ENCODE measurements at regions not wholly inside any gene's neighbourhood (a gene's known extent, or its start where the extent isn't known, plus 50 kb on each side); places are given as distances from the start of the nearest gene placed in this dataset.
"Not testable (repeated sequence)": the region's sequence is repeated elsewhere in the genome, so short reads cannot be mapped to it uniquely, and the experiment has no call there.

DNA sequence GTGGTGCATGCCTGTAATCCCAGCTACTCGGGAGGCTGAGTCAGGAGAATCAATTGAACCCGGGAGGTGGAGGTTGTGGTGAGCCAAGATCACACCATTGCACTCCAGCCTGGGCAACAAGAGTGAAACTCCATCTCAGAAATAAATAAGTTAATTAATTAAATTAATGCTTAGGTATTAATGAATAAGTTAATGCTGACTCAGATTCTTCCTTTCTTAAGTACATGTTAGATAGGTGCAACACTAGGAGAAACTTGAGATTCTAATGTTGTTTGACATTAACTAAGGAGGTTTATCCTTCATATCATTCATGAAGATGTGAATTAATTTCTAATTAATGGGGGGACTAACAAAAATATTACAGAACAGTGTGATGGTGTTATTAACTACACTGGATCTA, 812.6 kb upstream of the SPRY2 start:
- Mint-ChIP-seq H3K36me3 (ENCODE audit: low read depth) (no peaks in the 10 kb centered on the region), H3K4me1 (ENCODE audit: low read depth) (no peaks in the 10 kb centered on the region), H3K9me3 (peaks cover 11% of the 10 kb centered on the region), H3K27ac (no peak overlapping the region), H3K4me3 (no peak overlapping the region), H3K27me3 (no peaks in the 10 kb centered on the region)

DNA sequence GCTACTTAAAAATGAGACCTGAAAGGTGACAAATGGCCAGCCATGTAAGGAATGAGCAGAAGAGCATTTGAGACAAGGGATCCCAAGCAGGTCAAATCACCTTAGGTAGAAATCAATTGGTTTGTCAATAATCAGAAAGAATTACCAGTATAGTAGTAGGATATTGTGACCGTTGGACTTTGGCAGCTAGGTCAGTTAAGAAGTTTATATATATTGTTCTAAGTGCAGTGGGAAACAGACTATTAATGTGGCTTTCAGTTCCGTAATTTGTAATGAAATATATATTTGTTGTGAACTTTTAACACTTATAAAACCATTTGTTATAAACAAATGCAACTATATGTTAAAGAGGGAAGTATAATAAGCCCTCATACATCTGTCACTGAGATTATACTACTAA, 807.9 kb upstream of the SPRY2 start:
- Mint-ChIP-seq H3K4me3 (no peak overlapping the region), H3K4me1 (ENCODE audit: low read depth) (no peaks in the 10 kb centered on the region), H3K36me3 (ENCODE audit: low read depth) (no peaks in the 10 kb centered on the region), H3K27ac (no peak overlapping the region), H3K9me3 (peaks cover 20% of the 10 kb centered on the region), H3K27me3 (no peaks in the 10 kb centered on the region)

DNA sequence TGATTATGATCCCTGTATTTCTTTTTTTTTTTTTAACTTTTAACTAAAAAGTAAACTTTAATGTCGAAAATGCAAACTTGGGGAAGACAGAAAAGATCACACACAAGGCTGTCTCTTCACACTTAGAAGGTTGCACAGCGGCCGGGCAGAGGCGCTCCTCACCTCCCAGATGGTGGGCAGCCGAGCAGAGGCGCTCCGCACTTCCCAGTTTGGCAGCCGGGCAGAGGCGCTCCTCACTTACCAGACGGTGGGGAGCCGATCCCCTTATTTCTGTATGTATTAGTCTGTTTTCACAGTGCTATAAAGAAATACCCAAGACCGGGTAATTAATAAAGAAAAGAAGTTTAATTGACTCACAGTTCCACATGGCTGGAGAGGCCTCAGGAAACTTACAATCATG, 805.6 kb upstream of the SPRY2 start:
- peaks cover 20% of the 10 kb centered on the region for H3K9me3 Mint-ChIP-seq
- H3K36me3 Mint-ChIP-seq (ENCODE audit: low read depth); H3K4me1 Mint-ChIP-seq (ENCODE audit: low read depth); H3K4me3 Mint-ChIP-seq; H3K27ac Mint-ChIP-seq; H3K27me3 Mint-ChIP-seq: not testable (repeated sequence)

DNA sequence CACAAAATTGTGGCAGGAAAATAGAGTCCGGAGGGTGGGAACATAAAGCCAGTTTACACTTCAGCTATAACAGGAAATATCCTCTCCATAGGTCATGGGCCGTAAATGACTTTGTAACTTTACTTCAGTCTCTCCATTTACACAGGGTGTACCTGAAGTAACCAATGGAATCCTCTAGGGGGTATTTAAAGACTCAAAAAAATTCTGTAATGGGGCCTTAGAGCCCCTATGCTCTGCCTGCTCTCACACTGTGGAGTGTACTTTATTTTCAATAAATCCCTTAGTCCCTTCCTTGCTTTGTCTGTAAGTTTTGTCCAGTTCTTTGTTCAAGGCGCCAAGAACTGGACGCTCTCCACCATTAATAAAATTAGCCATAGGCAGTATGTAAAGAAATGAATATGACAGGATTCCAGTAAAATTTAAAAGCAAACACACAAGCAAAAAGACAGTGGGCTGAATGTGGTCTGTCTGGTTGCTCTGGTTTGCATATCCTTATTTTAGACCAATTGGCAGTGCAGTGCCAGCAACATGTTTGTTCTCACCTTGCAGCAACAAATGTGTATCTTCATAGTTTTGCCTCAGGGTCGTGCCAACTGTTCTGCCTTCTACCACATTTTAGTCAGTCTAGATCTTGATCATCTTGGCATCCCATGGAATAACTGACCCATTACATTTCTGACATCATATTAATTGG, 801.5 kb upstream of the SPRY2 start:
- H3K36me3 Mint-ChIP-seq (ENCODE audit: low read depth): no peaks in the 10 kb centered on the region
- H3K4me3 Mint-ChIP-seq: no peak overlapping the region
- H3K27me3 Mint-ChIP-seq: no peaks in the 10 kb centered on the region
- peaks cover 11% of the 10 kb centered on the region for H3K9me3 Mint-ChIP-seq
- no peaks in the 10 kb centered on the region for H3K4me1 Mint-ChIP-seq (ENCODE audit: low read depth)
- H3K27ac Mint-ChIP-seq: no peak overlapping the region

DNA sequence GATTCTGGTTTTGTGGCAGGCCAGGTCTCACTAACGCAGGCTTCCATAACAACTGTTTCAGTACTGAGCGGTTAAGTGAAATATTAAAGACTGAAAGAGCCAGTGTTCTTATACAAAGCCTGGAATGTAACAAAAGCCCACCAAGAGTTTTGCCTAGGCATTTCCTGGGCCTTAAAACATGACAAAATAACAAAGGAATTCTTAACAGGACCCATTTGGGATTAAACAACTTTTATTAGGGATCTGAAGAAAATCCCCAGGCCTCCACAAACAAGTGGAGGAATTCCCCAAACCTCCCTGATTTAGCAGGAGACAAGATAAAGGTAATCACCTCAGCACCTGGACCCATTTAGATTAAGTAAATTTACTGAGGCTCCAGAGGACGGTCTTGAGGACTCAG, 799.7 kb upstream of the SPRY2 start:
- Mint-ChIP-seq H3K27ac (no peak overlapping the region), H3K36me3 (ENCODE audit: low read depth) (no peaks in the 10 kb centered on the region), H3K4me3 (no peak overlapping the region), H3K27me3 (no peaks in the 10 kb centered on the region), H3K9me3 (peaks cover 4% of the 10 kb centered on the region), H3K4me1 (ENCODE audit: low read depth) (no peaks in the 10 kb centered on the region)

DNA sequence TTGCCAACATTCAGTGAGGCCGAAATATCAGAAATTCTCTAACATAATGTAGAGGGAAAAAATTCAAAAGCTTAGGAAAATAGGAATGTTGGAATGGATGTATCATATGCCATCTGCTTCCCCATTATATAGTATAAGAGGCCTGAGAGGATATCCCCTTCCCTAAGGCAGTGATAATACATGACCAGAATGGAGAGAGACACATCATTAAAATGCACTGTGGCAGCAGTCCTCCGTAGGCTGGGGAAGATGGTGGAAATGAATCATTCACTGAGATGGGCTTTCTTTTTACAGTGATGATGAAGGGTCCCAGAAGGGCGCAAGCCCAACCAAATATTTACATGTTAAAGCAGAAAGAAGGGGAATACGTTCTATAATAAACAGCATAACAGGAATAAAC, 799.1 kb upstream of the SPRY2 start:
- H3K4me3 Mint-ChIP-seq: no peak overlapping the region
- H3K9me3 Mint-ChIP-seq: peaks cover 4% of the 10 kb centered on the region
- no peaks in the 10 kb centered on the region for H3K27me3 Mint-ChIP-seq
- no peak overlapping the region for H3K27ac Mint-ChIP-seq
- H3K4me1 Mint-ChIP-seq (ENCODE audit: low read depth): no peaks in the 10 kb centered on the region
- H3K36me3 Mint-ChIP-seq (ENCODE audit: low read depth): no peaks in the 10 kb centered on the region

DNA sequence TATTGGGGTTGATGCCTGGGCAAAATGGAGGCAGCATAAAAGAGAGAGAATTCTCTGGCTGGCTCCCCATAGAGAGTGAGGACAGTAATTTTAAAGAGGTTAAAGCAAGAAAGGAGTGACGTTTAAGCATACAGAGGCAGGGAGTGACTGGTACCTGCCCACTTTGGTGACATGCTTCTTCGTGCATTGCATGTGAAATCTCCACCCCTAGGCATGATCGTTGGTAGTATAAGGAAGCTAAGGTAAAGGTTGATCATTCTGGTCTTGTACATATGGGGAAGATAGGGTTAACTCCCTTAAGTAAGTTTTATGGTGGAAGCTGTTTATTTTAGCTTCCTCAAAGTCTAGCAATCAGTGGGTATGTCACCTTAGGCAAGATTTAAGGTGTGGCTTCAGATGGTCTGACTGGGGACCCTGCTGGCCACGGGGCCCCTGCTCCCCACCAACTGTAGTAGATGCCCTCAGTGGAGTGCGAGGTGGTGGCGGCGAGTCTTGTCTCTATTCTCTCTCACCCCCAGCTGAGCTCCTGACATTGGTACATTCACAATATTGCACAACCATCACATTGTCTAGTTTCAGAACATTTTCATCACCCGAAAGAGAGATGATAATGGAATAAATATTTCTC, 797.5 kb upstream of the SPRY2 start:
- Mint-ChIP-seq H3K27ac (no peak overlapping the region), H3K27me3 (no peaks in the 10 kb centered on the region), H3K36me3 (ENCODE audit: low read depth) (no peaks in the 10 kb centered on the region)

DNA sequence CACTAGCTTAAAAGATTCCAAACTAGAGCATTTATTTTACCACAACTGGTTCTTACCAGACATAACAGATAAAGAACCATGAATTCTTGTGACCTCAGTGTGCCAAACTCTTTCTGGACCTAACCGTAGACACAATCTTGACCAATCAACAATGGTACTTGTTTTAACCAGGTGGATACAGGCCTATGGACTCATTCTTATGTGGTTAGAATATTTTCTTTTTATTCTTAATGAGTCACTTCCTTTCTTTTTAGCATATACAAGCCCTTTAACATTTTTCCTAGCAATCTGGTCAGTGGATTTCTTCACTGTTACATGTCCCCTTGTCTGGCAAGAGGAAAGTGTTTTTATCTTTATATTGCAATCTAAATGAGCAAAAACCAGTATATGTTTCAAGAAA, 792.1 kb upstream of the SPRY2 start:
- H3K27ac Mint-ChIP-seq: no peak overlapping the region
- H3K27me3 Mint-ChIP-seq: no peaks in the 10 kb centered on the region
- no peaks in the 10 kb centered on the region for H3K4me1 Mint-ChIP-seq (ENCODE audit: low read depth)
- no peak overlapping the region for H3K4me3 Mint-ChIP-seq
- no peaks in the 10 kb centered on the region for H3K9me3 Mint-ChIP-seq
- H3K36me3 Mint-ChIP-seq (ENCODE audit: low read depth): no peaks in the 10 kb centered on the region

More for the DNA sequence above, 797.5 kb upstream of the SPRY2 start:
- H3K4me3 Mint-ChIP-seq: no peak overlapping the region
- peaks cover 4% of the 10 kb centered on the region for H3K9me3 Mint-ChIP-seq
- H3K4me1 Mint-ChIP-seq (ENCODE audit: low read depth): no peaks in the 10 kb centered on the region

DNA sequence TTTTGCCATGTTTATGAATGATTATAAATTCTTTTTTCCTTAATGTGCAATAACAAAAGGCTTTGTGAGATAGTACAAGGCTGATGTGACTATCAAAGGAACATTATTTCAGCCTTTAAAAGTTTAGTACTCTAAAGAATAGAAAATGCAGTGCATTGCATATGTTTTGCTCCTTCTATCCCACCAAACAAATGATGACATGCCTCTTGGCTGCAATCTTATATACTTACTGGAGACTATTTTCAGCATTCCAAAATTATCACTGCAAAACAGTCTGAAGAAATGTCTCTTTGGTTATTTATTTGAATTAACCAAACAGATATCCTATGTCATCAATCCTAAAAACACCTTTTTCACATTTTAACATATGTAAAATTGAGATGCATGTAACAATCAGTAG, 776.5 kb upstream of the SPRY2 start:
- Mint-ChIP-seq H3K36me3 (ENCODE audit: low read depth) (no peaks in the 10 kb centered on the region), H3K4me3 (no peak overlapping the region), H3K27ac (no peak overlapping the region), H3K4me1 (ENCODE audit: low read depth) (no peaks in the 10 kb centered on the region), H3K27me3 (no peaks in the 10 kb centered on the region), H3K9me3 (peaks cover 12% of the 10 kb centered on the region)

DNA sequence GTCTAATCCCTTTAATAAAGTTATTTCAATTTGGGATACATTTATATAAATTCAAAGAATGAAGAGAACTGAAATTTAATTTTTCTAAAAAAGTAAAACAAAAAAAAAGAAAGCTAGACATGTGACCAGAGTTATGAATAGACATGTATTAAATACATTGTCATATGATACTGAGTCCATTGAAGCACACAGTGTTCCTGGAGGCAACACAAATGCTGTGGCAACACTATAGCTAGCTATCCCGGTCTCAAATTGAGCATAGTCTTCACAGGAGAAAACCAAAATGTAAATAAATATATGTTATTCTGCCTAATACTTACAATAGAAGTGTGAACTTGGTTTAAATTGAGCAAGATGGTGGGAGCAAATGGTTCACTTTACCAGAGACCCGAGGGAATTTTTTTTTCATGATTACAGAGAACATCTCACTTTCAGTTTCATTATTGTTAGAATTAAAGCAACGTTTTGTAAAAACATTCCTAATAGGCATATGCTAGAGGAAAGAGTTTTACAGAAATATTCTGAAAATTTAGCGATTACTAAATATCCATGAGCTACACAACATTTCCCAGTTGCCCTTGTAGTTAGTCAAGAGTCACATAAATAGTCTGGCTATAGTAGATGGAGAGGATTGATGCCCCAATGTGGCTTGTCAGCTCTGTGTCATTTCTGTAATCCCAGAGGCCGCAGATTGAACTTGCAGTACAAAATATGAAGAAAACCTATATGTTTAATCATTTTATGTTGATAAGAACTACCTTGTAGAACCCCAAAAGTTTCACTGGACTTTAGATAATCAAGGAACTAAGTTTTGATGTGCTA, 775.7 kb upstream of the SPRY2 start:
- H3K4me1 Mint-ChIP-seq (ENCODE audit: low read depth): no peaks in the 10 kb centered on the region
- H3K27ac Mint-ChIP-seq: no peak overlapping the region
- H3K9me3 Mint-ChIP-seq: peaks cover 12% of the 10 kb centered on the region
- no peaks in the 10 kb centered on the region for H3K36me3 Mint-ChIP-seq (ENCODE audit: low read depth)
- H3K4me3 Mint-ChIP-seq: no peak overlapping the region
- H3K27me3 Mint-ChIP-seq: no peaks in the 10 kb centered on the region

DNA sequence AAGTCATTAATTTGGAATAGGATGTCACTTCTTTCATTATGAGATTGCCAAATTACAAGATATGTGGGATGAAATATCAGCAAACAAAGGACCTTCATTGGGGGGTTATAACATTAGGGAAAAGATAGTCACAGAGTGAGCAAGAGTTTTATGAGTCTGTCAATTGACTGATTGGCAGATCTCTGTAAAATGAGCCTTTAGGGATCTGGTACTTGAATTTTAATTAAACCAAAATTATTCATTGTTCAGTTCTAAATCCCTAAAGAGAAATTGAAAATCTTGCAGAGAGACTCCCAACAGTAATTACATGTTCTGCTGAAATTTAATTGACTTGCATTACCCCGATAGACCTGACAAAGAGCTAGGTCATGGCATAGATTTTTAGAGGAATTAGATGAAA, 768.1 kb upstream of the SPRY2 start:
- Mint-ChIP-seq H3K27me3 (no peaks in the 10 kb centered on the region), H3K4me3 (no peak overlapping the region), H3K36me3 (ENCODE audit: low read depth) (no peaks in the 10 kb centered on the region), H3K9me3 (peaks cover 3% of the 10 kb centered on the region), H3K4me1 (ENCODE audit: low read depth) (no peaks in the 10 kb centered on the region), H3K27ac (no peak overlapping the region)

DNA sequence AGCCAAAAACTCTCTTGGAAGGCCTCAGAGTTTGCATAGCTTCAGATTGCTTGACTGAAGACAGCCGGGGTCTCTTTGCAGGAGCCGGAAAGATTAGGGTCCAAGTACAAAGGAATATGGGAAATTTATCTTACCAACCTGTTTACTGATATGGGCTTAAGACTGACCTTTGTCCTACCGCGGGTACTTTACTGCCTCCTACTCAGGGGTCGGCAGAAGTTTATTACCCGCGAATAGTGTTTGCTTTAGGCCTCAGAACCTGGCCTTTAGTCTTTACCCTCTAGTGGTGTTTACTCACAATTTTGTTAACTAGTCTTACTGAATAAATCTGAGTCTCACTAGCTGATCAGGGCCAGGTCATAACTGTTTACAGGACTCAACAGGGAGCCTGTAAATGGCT, 765.4 kb upstream of the SPRY2 start:
- Mint-ChIP-seq H3K27ac (no peak overlapping the region), H3K4me1 (ENCODE audit: low read depth) (no peaks in the 10 kb centered on the region), H3K4me3 (no peak overlapping the region), H3K9me3 (peaks cover 3% of the 10 kb centered on the region), H3K36me3 (ENCODE audit: low read depth) (no peaks in the 10 kb centered on the region), H3K27me3 (no peaks in the 10 kb centered on the region)

DNA sequence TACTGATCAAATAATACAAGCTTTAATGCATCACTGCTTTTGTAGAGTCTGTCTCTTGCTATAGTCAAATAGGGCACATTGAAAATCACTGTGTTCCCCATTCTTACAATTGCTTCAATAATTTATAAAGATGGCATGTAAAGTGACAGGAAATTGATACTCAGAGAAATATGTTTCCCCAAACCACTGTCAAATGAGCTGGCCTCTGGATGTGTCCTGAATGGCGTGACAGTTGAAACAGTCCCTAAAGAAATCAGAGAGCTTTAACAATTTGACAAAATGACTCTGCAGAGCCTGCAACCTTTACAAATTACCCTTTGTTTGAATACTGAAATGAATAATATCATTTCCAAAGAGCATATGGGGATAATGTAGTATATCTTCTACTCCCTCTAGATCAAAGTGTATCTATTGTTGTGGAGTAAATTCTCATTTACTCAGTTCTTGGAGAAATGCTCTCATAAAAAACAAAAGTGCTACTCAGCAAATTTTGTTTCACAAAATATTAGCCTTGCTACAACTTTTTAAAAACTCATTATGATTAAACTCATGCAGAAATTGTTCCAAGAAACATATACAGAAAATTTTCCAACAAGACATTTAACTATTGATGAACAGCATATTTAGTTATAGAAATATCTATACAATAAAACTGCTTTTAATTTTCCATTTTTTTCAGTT, 763.2 kb upstream of the SPRY2 start:
- peaks cover 3% of the 10 kb centered on the region for H3K9me3 Mint-ChIP-seq
- no peak overlapping the region for H3K27ac Mint-ChIP-seq
- no peaks in the 10 kb centered on the region for H3K4me1 Mint-ChIP-seq (ENCODE audit: low read depth)
- H3K36me3 Mint-ChIP-seq (ENCODE audit: low read depth): no peaks in the 10 kb centered on the region
- no peaks in the 10 kb centered on the region for H3K27me3 Mint-ChIP-seq
- H3K4me3 Mint-ChIP-seq: no peak overlapping the region

DNA sequence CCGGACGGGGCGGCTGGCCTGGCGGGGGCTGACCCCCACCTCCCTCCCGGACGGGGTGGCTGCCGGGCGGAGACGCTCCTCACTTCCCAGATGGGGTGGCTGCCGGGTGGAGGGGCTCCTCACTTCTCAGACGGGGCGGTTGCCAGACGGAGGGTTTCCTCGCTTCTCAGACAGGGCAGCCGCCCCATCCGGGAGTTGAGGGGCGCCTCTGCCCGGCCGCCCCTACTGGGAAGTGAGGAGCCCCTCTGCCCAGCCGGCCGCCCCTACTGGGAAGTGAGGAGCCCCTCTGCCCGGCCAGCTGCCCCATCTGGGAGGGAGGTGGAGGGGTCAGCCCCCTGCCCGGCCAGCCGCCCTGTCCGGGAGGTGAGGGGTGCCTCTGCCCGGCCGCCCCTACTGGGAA, 761.1 kb upstream of the SPRY2 start:
- not testable (repeated sequence) for H3K4me1 Mint-ChIP-seq (ENCODE audit: low read depth); H3K9me3 Mint-ChIP-seq; H3K4me3 Mint-ChIP-seq; H3K27ac Mint-ChIP-seq; H3K36me3 Mint-ChIP-seq (ENCODE audit: low read depth); H3K27me3 Mint-ChIP-seq
